ENCODE measurements at regions not wholly inside any gene's neighbourhood (a gene's known extent, or its start where the extent isn't known, plus 50 kb on each side); places are given as distances from the start of the nearest gene placed in this dataset.
"Not testable (repeated sequence)": the region's sequence is repeated elsewhere in the genome, so short reads cannot be mapped to it uniquely, and the experiment has no call there.

GRCh38 chr1:53398091-53398490 is 61.1 kb upstream of the DMRTB1 start:
- DNase-seq (ENCODE audit: extremely low spot score): no peak
- no peak for TF ChIP-seq CTCF (IDR thresholded peaks at IDR 0.05; ENCODE audit: control extremely low read depth, extremely low read depth, low read depth, missing control alignments)
- ChIA-PET POLR2A (no interaction called here), CTCF (interaction anchor here (6.5 to 19.9 kb wide), 2 partner anchors 10 to 121 kb away, joined by 42 to 338 read pairs; no protein-coding TSS in a partner anchor)

GRCh38 chr1:53398576-53399365 is 60.4 kb upstream of the DMRTB1 start:
- ChIA-PET POLR2A (no interaction called here), CTCF (interaction anchor here (6.5 to 19.9 kb wide), 2 partner anchors 9 to 122 kb away, joined by 42 to 338 read pairs; no protein-coding TSS in a partner anchor)
- DNase-seq (ENCODE audit: extremely low spot score): no peak
- TF ChIP-seq CTCF (IDR thresholded peaks at IDR 0.05; ENCODE audit: control extremely low read depth, extremely low read depth, low read depth, missing control alignments): no peak

- POLR2A ChIA-PET; DNase-seq (ENCODE audit: extremely low spot score): not testable (repeated sequence)
- CTCF ChIA-PET: interaction anchor here (1.6 to 19.9 kb wide), 2 partner anchors 8 to 123 kb away, joined by 3 to 338 read pairs; no protein-coding TSS in a partner anchor
These were observed 59.6 kb upstream of the DMRTB1 start for GRCh38 chr1:53399370-53400133.

- no peak for TF ChIP-seq CTCF (IDR thresholded peaks at IDR 0.05; ENCODE audit: control extremely low read depth, extremely low read depth, low read depth, missing control alignments)
- POLR2A ChIA-PET: no interaction called here
- CTCF ChIA-PET: interaction anchor here (1.6 to 19.9 kb wide), 2 partner anchors 10 to 124 kb away, joined by 3 to 338 read pairs; no protein-coding TSS in a partner anchor
- no peak for DNase-seq (ENCODE audit: extremely low spot score)
These were observed 58.2 kb upstream of the DMRTB1 start for GRCh38 chr1:53400761-53401674.

GRCh38 chr1:53401813-53402745 is 57.1 kb upstream of the DMRTB1 start:
- ChIA-PET POLR2A (no interaction called here), CTCF (interaction anchor here (2.3 to 19.9 kb wide), 2 partner anchors 9 to 125 kb away, joined by 12 to 338 read pairs; no protein-coding TSS in a partner anchor)
- no peak for DNase-seq (ENCODE audit: extremely low spot score)
- TF ChIP-seq CTCF (IDR thresholded peaks at IDR 0.05; ENCODE audit: control extremely low read depth, extremely low read depth, low read depth, missing control alignments): no peak

Data from GM10248 (cell line).